Astrocyte (in vitro differentiated cells and primary cell): ENCODE measurements at regions not wholly inside any gene's neighbourhood (a gene's known extent, or its start where the extent isn't known, plus 50 kb on each side); places are given as distances from the start of the nearest gene placed in this dataset.

Source experiments
- DNase-seq: peaks from one replicate; pipeline ENCODE4 v3.0.0-alpha.2; 2010; ENCODE audit warnings: low read depth
- FAIRE-seq: peaks from 2 replicates; lab custom pipeline; 2011; peaks lifted over from hg19 to GRCh38; lab: Jason Lieb, UNC
- H2AFZ ChIP-seq: 2 replicates; pipeline ENCODE4 v1.6.0; 2012; ENCODE audit warnings: low read depth, low read length, inconsistent platforms
- H3K27ac ChIP-seq: 2 replicates; pipeline ENCODE4 v1.5.1; 2011; ENCODE audit warnings: low read depth, low read length, inconsistent platforms
- H3K27me3 ChIP-seq: 2 replicates; pipeline ENCODE4 v1.6.0; 2011; ENCODE audit warnings: low read length, inconsistent platforms; ENCODE audit not compliant: insufficient read depth
- H3K36me3 ChIP-seq: 2 replicates; pipeline ENCODE4 v1.5.1; 2011; ENCODE audit warnings: low read length, inconsistent platforms; ENCODE audit not compliant: insufficient read depth
- H3K4me1 ChIP-seq: 2 replicates; pipeline ENCODE4 v1.5.1; 2011; ENCODE audit warnings: low read length, inconsistent platforms; ENCODE audit not compliant: insufficient read depth
- H3K4me2 ChIP-seq: 2 replicates; pipeline ENCODE4 v1.6.0; 2012; ENCODE audit warnings: low read length, inconsistent platforms
- H3K4me3 ChIP-seq: 2 replicates; pipeline ENCODE4 v1.5.1; 2011; ENCODE audit warnings: low read depth, mild to moderate bottlenecking, low read length, inconsistent platforms; ENCODE audit not compliant: insufficient read depth
- H3K79me2 ChIP-seq: 2 replicates; pipeline ENCODE4 v1.6.0; 2012; ENCODE audit warnings: mild to moderate bottlenecking, low read length, inconsistent platforms; ENCODE audit not compliant: insufficient read depth
- H3K9ac ChIP-seq: 2 replicates; pipeline ENCODE4 v1.6.0; 2012; ENCODE audit warnings: mild to moderate bottlenecking, low read length, inconsistent platforms
- H3K9me3 ChIP-seq: 2 replicates; pipeline ENCODE4 v1.5.1; 2012; ENCODE audit warnings: low read depth, mild to moderate bottlenecking, low read length, inconsistent platforms; ENCODE audit not compliant: insufficient read depth
- H4K20me1 ChIP-seq: 2 replicates; pipeline ENCODE4 v1.6.0; 2012; ENCODE audit warnings: low read length, inconsistent platforms; ENCODE audit not compliant: insufficient read depth
- H3K27ac Mint-ChIP-seq: one replicate; pipeline ENCODE4 v1.8.0; 2021; ENCODE audit warnings: mild to moderate bottlenecking, mixed read lengths; ENCODE audit not compliant: unreplicated experiment
- H3K27me3 Mint-ChIP-seq: one replicate; pipeline ENCODE4 v1.8.0; 2021; ENCODE audit warnings: low read depth, mixed read lengths; ENCODE audit not compliant: unreplicated experiment
- H3K36me3 Mint-ChIP-seq: one replicate; pipeline ENCODE4 v1.8.0; 2021; ENCODE audit warnings: low read depth, mixed read lengths; ENCODE audit not compliant: unreplicated experiment
- H3K4me1 Mint-ChIP-seq: one replicate; pipeline ENCODE4 v1.8.0; 2021; ENCODE audit warnings: low read depth, mixed read lengths; ENCODE audit not compliant: unreplicated experiment
- H3K4me3 Mint-ChIP-seq: one replicate; pipeline ENCODE4 v1.8.0; 2021; ENCODE audit warnings: mild to moderate bottlenecking, moderate library complexity, mixed read lengths; ENCODE audit not compliant: unreplicated experiment
- H3K9me3 Mint-ChIP-seq: one replicate; pipeline ENCODE4 v1.8.0; 2021; ENCODE audit warnings: mild to moderate bottlenecking, mixed read lengths; ENCODE audit not compliant: unreplicated experiment
- CTCF ChIP-seq: IDR thresholded peaks from 2 replicates; pipeline ENCODE4 v1.5.1; 2011; ENCODE audit warnings: low read depth, mild to moderate bottlenecking, inconsistent platforms, low read length, moderate library complexity; ENCODE audit not compliant: insufficient read depth
- EZH2 ChIP-seq: IDR thresholded peaks from 2 replicates; pipeline ENCODE4 v1.6.1; 2012; ENCODE audit warnings: mild to moderate bottlenecking, low read length, inconsistent platforms; ENCODE audit not compliant: insufficient read depth

GRCh38 chr14:53890611-53891101, 66.0 kb downstream of the BMP4 start:
- peaks cover 29% of the 10 kb centered on the region for H3K4me1 Mint-ChIP-seq
- no peak for TF ChIP-seq CTCF
- no peak for TF ChIP-seq EZH2
- no peak overlapping the region for H3K4me3 ChIP-seq
- H3K27me3 Mint-ChIP-seq, result no peaks in the 10 kb centered on the region
- H3K9me3 Mint-ChIP-seq, result no peaks in the 10 kb centered on the region
- no peak overlapping the region for H3K27ac Mint-ChIP-seq
- no peak for FAIRE-seq
- no peak overlapping the region for H3K4me3 Mint-ChIP-seq
- peak; percentile 57 for DNase-seq
- H3K4me2 ChIP-seq, result peak overlapping the region; percentile 25
- H3K36me3 ChIP-seq, result no peaks in the 10 kb centered on the region
- H3K9ac ChIP-seq, result no peak overlapping the region
- H3K36me3 Mint-ChIP-seq, result no peaks in the 10 kb centered on the region
- no peaks in the 10 kb centered on the region for H4K20me1 ChIP-seq
- no peak overlapping the region for H2AFZ ChIP-seq
- no peaks in the 10 kb centered on the region for H3K27me3 ChIP-seq
- peak overlapping the region; percentile 18 for H3K27ac ChIP-seq
- peaks cover 16% of the 10 kb centered on the region for H3K4me1 ChIP-seq
- no peaks in the 10 kb centered on the region for H3K9me3 ChIP-seq
- H3K79me2 ChIP-seq, result no peaks in the 10 kb centered on the region

GRCh38 chr14:53888535-53889386, 67.9 kb downstream of the BMP4 start:
- Histone ChIP-seq H3K4me1 (peaks cover 5% of the 10 kb centered on the region), H3K27me3 (no peaks in the 10 kb centered on the region), H3K4me3 (no peak overlapping the region), H3K27ac (no peak overlapping the region), H3K4me2 (no peak overlapping the region), H3K79me2 (no peaks in the 10 kb centered on the region), H3K9me3 (no peaks in the 10 kb centered on the region), H3K36me3 (no peaks in the 10 kb centered on the region), H2AFZ (no peak overlapping the region), H4K20me1 (no peaks in the 10 kb centered on the region), H3K9ac (no peak overlapping the region)
- peak overlapping the region; percentile 10 for H3K27ac Mint-ChIP-seq
- DNase-seq, result no peak
- TF ChIP-seq CTCF (no peak), EZH2 (no peak)
- H3K36me3 Mint-ChIP-seq, result no peaks in the 10 kb centered on the region
- peaks cover 18% of the 10 kb centered on the region for H3K4me1 Mint-ChIP-seq
- no peaks in the 10 kb centered on the region for H3K9me3 Mint-ChIP-seq
- FAIRE-seq, result no peak
- H3K27me3 Mint-ChIP-seq, result no peaks in the 10 kb centered on the region
- no peak overlapping the region for H3K4me3 Mint-ChIP-seq

- Mint-ChIP-seq H3K9me3 (no peaks in the 10 kb centered on the region), H3K36me3 (no peaks in the 10 kb centered on the region), H3K27me3 (no peaks in the 10 kb centered on the region), H3K4me3 (no peak overlapping the region), H3K4me1 (peaks cover 22% of the 10 kb centered on the region), H3K27ac (no peak overlapping the region)
- Histone ChIP-seq H3K9ac (no peak overlapping the region), H2AFZ (no peak overlapping the region), H3K79me2 (no peaks in the 10 kb centered on the region), H3K27me3 (no peaks in the 10 kb centered on the region), H3K9me3 (no peaks in the 10 kb centered on the region), H3K4me1 (no peaks in the 10 kb centered on the region), H4K20me1 (no peaks in the 10 kb centered on the region), H3K27ac (no peak overlapping the region), H3K4me3 (no peak overlapping the region), H3K4me2 (no peak overlapping the region), H3K36me3 (no peaks in the 10 kb centered on the region)
- no peak for TF ChIP-seq EZH2
- TF ChIP-seq CTCF, result no peak
- DNase-seq (no peak), FAIRE-seq (no peak)
Observed at GRCh38 chr14:53885136-53885640, 71.4 kb downstream of the BMP4 start.
